HL-60 (cell line): ENCODE measurements at regions not wholly inside any gene's neighbourhood (a gene's known extent, or its start where the extent isn't known, plus 50 kb on each side); places are given as distances from the start of the nearest gene placed in this dataset.

Experiments used
- DNase-seq, 2 experiments: peaks; one replicate each; pipeline ENCODE4 v3.0.0-alpha.2; 2010 to 2020; ENCODE audit warnings: low read depth in 1 of 2, low spot score in 1 of 2
- H3K27ac ChIP-seq: fragments of 250-450 bp; sonication (Bioruptor Pico); replicated peaks from 2 replicates; pipeline ENCODE4 v1.5.1; 2020; ENCODE audit warnings: mild to moderate bottlenecking, moderate library complexity
- H3K27me3 ChIP-seq: fragments of 250-450 bp; sonication (Bioruptor Pico); 2 replicates; pipeline ENCODE4 v1.5.1; 2021; ENCODE audit warnings: mild to moderate bottlenecking, moderate library complexity; ENCODE audit not compliant: insufficient read depth, poor library complexity, severe bottlenecking
- H3K4me3 ChIP-seq: replicated peaks from 2 replicates; pipeline ENCODE4 v1.5.1; 2011; ENCODE audit warnings: mild to moderate bottlenecking, control low read depth, low read length; ENCODE audit not compliant: insufficient read depth
- GABPA ChIP-seq: IDR thresholded peaks from 2 replicates; pipeline ENCODE4 v1.6.1; 2012; ENCODE audit warnings: low read depth
- POLR2AphosphoS5 ChIP-seq: IDR thresholded peaks from 2 replicates; pipeline ENCODE4 v1.6.1; 2012; ENCODE audit warnings: low read depth
- SPI1 ChIP-seq: IDR thresholded peaks from 2 replicates; pipeline ENCODE4 v1.6.1; 2012; ENCODE audit warnings: low read depth, mild to moderate bottlenecking, borderline replicate concordance
- TF ChIP-seq, protein P1 (sequence below): IDR thresholded peaks from 2 replicates; pipeline ENCODE4 v1.6.1; 2012; ENCODE audit warnings: low read depth; ENCODE audit not compliant: insufficient replicate concordance
- TF ChIP-seq, protein P2 (sequence below): IDR thresholded peaks from one replicate; pipeline ENCODE4 v1.5.1; 2011; ENCODE audit warnings: low read length, control low read depth, inconsistent platforms; ENCODE audit not compliant: insufficient read depth

DNA sequence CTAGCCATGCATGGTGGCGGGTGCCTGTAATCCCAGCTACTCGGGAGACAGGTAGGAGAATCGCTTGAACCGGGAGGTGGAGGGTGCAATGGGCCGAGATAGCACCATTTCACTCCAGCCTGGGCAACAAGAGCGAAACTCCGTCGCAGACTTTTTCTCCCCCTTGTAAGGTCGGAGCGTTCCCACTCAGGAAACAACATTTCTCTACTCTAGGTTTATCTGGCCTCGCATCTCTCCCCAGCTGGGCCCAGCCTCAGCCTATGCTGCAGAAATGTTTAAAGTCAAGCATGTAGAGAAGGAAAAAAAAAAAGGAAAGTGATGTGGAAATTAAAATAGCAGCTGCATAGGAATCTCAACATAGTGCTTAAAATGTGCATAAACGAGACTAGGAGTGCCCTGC is 172.3 kb downstream of the TRIM27 start:
- H3K4me3 ChIP-seq = no peak overlapping the region
- TF ChIP-seq, protein P1, sequence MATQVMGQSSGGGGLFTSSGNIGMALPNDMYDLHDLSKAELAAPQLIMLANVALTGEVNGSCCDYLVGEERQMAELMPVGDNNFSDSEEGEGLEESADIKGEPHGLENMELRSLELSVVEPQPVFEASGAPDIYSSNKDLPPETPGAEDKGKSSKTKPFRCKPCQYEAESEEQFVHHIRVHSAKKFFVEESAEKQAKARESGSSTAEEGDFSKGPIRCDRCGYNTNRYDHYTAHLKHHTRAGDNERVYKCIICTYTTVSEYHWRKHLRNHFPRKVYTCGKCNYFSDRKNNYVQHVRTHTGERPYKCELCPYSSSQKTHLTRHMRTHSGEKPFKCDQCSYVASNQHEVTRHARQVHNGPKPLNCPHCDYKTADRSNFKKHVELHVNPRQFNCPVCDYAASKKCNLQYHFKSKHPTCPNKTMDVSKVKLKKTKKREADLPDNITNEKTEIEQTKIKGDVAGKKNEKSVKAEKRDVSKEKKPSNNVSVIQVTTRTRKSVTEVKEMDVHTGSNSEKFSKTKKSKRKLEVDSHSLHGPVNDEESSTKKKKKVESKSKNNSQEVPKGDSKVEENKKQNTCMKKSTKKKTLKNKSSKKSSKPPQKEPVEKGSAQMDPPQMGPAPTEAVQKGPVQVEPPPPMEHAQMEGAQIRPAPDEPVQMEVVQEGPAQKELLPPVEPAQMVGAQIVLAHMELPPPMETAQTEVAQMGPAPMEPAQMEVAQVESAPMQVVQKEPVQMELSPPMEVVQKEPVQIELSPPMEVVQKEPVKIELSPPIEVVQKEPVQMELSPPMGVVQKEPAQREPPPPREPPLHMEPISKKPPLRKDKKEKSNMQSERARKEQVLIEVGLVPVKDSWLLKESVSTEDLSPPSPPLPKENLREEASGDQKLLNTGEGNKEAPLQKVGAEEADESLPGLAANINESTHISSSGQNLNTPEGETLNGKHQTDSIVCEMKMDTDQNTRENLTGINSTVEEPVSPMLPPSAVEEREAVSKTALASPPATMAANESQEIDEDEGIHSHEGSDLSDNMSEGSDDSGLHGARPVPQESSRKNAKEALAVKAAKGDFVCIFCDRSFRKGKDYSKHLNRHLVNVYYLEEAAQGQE = no peak
- TF ChIP-seq POLR2AphosphoS5 (no peak), SPI1 (no peak), GABPA (no peak)
- TF ChIP-seq, protein P2, sequence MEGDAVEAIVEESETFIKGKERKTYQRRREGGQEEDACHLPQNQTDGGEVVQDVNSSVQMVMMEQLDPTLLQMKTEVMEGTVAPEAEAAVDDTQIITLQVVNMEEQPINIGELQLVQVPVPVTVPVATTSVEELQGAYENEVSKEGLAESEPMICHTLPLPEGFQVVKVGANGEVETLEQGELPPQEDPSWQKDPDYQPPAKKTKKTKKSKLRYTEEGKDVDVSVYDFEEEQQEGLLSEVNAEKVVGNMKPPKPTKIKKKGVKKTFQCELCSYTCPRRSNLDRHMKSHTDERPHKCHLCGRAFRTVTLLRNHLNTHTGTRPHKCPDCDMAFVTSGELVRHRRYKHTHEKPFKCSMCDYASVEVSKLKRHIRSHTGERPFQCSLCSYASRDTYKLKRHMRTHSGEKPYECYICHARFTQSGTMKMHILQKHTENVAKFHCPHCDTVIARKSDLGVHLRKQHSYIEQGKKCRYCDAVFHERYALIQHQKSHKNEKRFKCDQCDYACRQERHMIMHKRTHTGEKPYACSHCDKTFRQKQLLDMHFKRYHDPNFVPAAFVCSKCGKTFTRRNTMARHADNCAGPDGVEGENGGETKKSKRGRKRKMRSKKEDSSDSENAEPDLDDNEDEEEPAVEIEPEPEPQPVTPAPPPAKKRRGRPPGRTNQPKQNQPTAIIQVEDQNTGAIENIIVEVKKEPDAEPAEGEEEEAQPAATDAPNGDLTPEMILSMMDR = no peak
- H3K27me3 ChIP-seq = no peaks in the 10 kb centered on the region
- H3K27ac ChIP-seq = no peak overlapping the region
- DNase-seq = no peak

DNA sequence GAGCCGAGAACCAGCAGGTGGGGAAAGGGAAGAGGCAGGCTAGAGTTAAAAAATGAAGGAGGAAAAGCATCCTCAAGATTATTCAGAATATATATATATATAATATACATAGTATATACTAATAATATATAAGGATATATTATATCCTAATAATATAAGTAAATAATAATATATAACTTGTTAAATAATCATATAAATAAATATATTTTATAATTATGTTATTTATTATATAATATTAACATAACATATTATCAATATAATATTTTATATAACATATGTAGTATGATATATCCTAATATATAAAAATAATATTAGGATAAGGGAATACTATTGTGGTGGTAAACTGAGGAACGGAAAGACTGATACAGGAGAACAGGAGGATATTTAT is 171.8 kb downstream of the TRIM27 start:
- H3K4me3 ChIP-seq = no peak overlapping the region
- DNase-seq = no peak
- H3K27ac ChIP-seq = no peak overlapping the region
- H3K27me3 ChIP-seq = no peaks in the 10 kb centered on the region
- TF ChIP-seq, protein P2 = no peak
- TF ChIP-seq, protein P1 = no peak
- no peak for TF ChIP-seq POLR2AphosphoS5
- TF ChIP-seq GABPA = no peak
- TF ChIP-seq SPI1 = no peak

DNA sequence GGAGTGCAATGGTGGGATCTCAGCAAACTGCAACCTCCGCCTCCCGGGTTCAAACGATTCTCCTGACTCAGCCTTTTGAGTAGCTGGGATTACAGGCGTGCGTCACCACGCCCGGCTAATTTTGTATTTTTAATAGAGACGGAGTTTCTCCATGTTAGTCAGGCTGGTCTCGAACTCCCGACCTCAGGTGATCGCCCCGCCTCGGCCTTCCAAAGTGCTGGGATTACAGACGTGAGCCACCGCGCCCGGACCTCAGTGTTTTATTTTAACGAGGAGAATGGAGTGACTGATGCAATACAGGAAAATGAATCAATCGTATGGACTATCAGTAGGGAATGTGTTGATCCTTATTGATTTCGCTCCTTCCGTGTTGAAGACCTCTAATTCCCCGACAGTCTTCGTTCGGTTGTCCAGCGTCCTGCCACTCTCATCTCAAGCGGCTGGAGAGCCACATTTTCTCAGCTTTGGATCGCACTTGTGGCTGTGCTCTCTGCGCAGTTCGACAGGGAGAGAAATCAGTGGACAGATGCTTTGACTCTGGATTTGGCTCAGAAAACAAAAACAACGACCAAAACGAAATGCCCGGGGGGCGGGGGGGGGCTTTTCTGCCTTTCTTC is 166.2 kb downstream of the TRIM27 start:
- no peak overlapping the region for H3K27ac ChIP-seq
- no peak for DNase-seq
- TF ChIP-seq POLR2AphosphoS5 (no peak), GABPA (no peak), SPI1 (no peak)
- TF ChIP-seq, protein P1 = no peak
- TF ChIP-seq, protein P2 = no peak
- no peak overlapping the region for H3K4me3 ChIP-seq
- H3K27me3 ChIP-seq = no peaks in the 10 kb centered on the region
